HK-2 (cell line): ENCODE measurements at regions not wholly inside any gene's neighbourhood (a gene's known extent, or its start where the extent isn't known, plus 50 kb on each side); places are given as distances from the start of the nearest gene placed in this dataset.
A peak's percentile ranks its signal among the peaks of the same experiment; 100 is the strongest.
"Not testable (repeated sequence)": the region's sequence is repeated elsewhere in the genome, so short reads cannot be mapped to it uniquely, and the experiment has no call there.

Experiments used
- DNase-seq: peaks from one replicate; pipeline ENCODE4 v3.0.0-alpha.2; 2018; ENCODE audit not compliant: unreplicated experiment

GRCh38 chr13:44664308-44664707 is 88.2 kb upstream of the TSC22D1 start:
- no peak for DNase-seq

DNA sequence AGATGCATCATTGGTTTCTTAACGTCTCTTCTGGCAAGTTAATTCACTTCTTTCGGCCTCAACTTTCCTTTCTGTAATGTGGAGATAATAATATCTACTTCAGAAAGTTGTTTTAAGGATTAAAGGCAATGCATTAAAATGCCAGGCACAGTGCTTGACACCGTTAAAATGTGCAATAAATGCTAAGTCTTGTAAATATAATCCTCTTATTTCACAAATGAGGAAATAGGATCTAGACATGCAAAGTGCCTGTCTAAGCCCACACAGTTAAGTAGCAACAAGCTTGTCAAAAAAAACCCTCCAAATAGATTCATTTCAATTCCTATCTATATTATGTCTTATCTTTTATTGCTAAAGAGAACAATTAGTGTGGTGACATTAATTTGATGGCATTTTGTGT is 86.4 kb upstream of the TSC22D1 start:
- no peak for DNase-seq

- no peak for DNase-seq
These were observed 85.8 kb upstream of the TSC22D1 start for GRCh38 chr13:44661936-44662335.

DNA sequence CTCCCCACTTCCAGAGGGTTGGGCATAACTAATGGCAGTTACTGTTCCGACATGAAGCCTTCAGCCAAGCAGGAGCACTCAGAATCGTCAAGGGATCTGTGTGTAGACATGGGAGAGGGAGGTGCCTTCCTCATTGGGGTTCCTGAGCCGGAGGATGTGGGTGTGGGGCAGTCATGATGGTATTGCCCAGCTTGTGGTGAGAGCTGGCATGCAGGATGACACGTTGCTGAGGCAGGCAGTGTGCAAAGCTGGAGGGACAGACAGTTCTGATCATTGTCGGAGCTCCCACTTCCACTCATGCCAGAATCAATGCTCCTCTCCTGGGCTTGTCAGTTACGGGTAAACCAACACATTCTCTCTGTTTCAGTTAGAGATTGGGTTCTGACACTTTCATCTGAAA is 83.9 kb upstream of the TSC22D1 start:
- DNase-seq = peak; percentile 27

DNA sequence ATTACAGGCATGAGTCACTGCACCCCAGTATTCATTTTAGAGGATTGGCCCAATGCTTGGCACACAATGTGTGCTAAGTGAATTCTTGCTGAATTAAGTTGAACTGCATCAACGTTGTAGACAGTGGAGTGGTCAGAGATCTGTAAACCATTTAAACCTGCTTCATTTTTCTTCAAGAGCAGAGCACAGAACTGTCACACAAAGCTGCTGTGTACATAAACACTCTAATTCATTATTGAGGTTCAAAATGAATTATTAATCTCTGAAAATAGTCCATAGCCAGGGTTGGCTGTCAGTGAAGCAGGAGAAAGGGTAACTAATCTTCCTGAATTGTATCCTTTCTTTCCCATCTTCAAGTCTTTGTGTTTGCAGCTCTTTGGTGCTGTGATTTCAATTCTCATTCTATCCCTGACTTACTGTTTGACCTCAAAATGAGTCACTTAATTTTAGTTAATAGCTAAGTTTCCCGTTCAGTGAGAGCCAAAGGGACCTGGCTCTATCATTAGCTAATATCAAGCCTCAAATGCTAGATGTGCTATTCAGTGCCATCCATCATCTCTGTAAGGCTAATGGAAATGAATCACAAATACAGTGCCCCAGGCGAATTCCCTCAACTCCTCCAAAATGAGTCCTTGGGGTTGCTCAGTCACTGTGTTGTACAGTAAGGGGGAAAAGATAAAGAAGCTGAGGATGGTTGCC is 77.0 kb upstream of the TSC22D1 start:
- DNase-seq = no peak

DNA sequence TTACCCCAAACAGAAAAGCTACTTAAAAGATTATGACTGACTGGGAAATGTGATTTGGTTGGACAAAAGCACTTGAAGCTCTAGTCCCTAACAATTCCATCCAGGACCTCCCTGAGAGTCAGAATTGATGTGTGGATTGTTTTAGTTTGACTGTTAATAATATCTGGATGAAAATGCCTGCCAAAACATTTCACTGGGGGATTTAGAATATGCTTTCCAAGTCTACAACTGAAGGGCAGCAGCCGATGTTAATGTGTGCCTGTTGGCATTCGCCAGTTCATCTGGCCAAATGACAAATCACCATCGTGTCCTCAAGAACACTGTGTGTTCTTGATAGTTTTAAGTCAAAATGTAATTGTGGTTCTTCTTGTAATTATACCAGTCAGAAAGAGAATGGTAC is 76.0 kb upstream of the TSC22D1 start:
- DNase-seq = no peak

DNA sequence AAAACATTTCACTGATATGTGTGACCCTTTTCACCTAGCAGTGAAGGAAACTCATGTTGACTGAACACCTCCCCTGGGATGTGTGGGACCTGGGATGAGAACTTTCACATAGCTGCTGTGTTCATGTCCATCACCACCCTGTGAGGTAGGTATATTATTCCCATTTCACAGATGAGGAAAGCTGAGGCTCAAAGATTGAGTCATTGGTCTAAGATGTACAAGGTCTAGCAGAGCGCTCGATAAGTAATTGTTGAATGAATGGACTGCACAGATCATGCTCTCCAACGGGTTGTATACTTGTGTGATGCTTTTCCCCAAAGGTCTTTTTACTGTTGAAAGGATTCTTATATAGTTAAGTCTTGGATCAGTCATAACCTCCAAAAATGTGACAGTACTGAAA is 75.6 kb upstream of the TSC22D1 start:
- no peak for DNase-seq

- no peak for DNase-seq
These were observed 75.1 kb upstream of the TSC22D1 start for GRCh38 chr13:44651209-44651608.

DNA sequence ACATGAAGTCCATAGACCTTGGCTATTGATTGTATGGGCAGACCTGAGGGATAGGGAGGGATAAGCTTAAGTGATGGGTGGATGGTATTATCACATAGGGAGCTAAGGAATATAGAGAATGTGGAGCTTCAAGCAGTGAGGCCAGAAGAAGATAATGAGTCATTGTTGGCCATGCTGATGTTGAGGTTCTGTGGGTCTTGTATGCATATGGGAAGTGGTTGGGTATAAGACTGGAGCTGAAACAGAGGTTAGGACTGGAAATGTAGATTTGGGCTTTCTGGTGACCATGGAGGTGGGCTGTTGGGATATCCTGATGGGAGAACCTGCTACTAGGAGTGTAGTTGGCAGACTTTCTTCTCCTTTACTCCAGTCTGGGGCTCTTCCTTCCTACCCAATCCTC is 73.7 kb upstream of the TSC22D1 start:
- no peak for DNase-seq

DNA sequence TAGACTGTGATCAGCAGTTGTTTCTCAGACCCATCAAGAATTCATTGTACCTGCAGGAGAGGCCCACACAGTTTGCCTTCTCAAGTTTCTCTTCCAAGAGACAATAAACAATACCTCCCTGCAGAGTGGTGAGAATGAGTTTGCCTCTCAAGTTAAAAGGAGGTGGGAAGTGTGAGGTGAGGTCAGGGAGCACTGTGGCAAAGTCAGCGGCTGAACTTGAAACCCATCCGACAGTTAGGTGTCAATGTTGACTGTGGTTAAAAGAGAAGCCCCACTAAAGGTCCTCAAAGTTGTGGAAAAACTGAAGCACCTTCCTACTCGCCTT is 72.9 kb upstream of the TSC22D1 start:
- no peak for DNase-seq

GRCh38 chr13:44648392-44649103 is 72.4 kb upstream of the TSC22D1 start:
- no peak for DNase-seq

- not testable (repeated sequence) for DNase-seq
These were observed 71.4 kb upstream of the TSC22D1 start for GRCh38 chr13:44647560-44647959.

GRCh38 chr13:44646044-44646443 is 69.9 kb upstream of the TSC22D1 start:
- no peak for DNase-seq

DNA sequence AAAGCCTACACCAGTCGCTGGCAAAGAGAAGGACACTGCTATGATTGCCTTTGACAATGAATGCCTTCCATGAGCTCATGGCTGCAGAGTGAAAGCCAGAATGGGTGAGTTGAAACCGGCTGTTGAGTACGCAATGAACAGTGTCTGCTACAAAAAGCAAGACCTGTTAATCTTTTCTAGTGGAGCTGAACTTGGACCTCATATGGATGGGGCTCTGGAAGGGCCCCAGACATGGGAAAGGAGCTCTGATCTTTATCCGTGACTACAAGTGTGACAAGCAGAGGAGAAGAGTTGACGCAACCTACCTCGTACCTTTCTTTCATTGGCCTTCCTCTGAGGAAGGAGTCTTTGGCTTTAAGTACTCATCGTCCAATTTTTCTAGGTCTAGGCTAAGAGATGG is 67.1 kb upstream of the TSC22D1 start:
- no peak for DNase-seq

DNA sequence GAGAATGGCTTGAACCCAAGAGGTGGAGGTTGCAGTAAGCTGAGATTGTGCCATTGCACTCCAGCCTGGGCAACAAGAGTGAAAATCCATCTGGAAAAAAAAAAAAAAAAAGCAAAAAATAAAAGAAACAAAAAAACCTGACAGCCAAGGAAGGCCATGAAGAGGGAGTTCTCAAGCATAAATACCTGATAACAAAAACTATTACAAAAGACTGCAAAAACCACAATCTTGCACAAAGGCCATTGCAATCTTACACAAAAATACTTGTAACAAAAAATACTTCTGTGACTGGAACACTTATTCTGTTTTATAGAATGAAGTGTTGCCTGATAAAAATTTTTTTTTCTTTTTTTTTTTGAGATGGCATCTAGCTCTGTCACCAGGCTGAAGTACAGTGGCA is 61.5 kb upstream of the TSC22D1 start:
- no peak for DNase-seq

DNA sequence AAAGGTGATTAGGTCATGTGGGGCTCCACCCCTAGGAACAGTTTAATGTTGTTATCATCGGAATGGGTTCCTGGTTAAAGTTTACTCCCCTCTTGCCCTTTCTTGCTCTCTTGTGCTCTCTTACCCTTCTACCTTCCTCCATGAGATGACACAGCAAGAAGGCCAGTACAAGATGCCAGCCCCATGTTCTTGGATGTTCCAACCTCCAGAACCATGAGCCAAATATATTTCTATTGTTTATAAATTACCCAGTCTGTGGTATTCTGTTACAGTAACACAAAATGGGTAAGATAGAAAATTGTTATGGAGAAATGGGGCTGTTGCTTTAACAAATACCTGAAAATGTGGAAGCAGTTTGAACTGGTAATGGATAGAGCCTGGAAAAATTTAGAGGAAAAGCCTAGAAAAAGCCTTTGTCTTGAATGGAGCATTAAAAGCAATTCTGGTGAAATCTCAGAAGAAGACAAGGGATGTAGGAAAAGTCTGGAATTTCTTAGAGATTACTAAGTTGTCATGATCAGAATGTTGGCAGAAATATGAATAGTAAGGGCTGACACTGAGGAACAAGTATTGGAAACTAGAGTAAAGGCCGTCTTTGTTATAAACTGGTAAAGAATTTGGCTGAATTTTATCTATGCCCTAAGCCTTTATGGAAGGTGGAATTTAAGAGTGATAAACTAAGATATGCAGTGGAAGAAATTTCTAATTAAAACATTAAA is 53.5 kb upstream of the TSC22D1 start:
- no peak for DNase-seq

GRCh38 chr13:44628826-44629225 is 52.7 kb upstream of the TSC22D1 start:
- DNase-seq = not testable (repeated sequence)

DNA sequence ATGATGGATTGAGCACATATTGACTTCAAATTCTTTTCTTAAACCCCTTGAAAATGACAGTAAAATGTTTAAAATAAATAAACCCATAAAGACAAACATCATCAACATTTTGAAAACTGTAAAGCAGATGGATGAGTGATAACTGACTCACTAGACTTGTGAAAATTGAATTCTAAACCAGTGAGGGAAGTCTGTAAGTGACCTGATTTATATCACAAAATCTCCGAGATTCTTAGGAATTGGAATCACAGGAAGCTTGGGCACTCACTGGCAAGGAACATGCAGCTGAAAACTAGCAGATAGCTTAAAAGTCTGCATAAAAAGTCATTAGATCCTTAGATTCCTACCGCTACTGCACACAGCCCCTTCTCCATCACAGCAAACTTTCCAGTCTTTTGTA is 51.3 kb upstream of the TSC22D1 start:
- DNase-seq = no peak

GRCh38 chr13:44626176-44626575 is 50.0 kb upstream of the TSC22D1 start:
- DNase-seq = no peak
